NCI-H2081 (cell line): ENCODE measurements at regions not wholly inside any gene's neighbourhood (a gene's known extent, or its start where the extent isn't known, plus 50 kb on each side); places are given as distances from the start of the nearest gene placed in this dataset.

Experiments
- DNase-seq, 2 experiments: peaks; one replicate each; lab custom pipeline; 2025; lab: John Stamatoyannopoulos, UW

DNA sequence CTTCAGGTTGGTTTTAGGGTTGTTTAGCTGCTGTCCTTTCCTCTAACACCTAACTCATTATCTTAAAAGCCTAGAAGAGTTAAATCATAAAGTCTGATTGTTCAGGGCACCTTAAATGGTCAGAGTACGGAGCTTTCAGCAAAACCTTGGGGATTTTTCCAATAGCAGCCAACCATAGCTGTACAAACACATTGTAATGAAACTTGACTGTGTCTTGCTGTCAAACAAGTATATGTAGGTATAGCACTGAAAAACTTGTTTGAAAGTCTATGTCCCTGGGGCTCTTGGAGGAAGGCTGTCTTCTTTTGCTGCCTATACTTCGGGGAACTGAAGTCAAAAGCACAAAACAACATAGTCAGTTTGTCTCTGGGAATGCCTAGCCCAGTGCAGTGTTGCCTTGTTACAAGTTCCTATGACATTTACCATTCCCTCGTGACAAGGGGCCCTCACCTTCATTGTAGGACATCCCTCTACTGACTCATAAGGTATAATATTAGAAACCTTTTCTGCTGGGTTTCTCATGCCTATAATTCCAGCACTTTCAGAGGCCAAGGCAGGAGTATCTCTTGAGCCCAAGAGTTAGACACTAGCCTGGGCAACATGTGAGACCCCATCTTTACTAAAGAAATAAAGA lies 474.5 kb upstream of the NBEA start:
- DNase-seq: no peak

DNA sequence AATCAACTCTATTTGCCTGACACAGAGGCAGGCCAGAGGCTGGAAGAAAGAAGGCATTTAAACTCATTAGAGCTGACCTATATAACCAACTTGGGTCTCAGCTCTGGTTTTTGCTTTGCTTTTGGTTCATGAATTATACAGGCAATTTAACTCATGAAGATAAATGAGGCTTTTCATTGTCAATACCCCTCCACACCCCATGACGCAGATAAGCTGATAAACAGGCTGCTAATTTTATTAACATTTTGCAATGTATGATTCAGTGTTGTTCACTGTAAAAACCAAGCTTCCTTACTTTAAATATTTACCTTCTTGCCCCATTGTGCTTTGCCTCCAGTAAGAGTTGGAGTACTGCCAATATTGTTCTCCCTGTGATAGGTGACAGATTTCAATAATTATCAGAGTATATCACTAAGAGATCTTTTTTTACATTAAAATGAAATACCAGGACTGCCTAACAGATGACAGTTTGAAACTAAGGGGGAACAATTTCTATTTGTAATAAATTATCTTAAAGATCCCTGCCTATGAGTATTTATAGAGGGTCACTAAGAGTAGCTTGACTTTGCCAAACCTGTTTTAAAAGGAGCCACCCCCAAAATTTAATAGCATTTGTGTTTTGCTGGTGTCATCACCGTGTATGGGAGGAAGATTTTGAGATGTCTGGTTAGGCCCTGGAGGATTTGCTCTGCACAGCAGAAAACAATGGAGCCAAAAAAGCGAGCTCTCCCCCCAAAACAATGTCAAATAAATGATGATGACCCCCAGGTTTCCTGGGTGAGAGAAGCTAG lies 472.7 kb upstream of the NBEA start:
- peak; percentile 49 to 85 for DNase-seq

DNA sequence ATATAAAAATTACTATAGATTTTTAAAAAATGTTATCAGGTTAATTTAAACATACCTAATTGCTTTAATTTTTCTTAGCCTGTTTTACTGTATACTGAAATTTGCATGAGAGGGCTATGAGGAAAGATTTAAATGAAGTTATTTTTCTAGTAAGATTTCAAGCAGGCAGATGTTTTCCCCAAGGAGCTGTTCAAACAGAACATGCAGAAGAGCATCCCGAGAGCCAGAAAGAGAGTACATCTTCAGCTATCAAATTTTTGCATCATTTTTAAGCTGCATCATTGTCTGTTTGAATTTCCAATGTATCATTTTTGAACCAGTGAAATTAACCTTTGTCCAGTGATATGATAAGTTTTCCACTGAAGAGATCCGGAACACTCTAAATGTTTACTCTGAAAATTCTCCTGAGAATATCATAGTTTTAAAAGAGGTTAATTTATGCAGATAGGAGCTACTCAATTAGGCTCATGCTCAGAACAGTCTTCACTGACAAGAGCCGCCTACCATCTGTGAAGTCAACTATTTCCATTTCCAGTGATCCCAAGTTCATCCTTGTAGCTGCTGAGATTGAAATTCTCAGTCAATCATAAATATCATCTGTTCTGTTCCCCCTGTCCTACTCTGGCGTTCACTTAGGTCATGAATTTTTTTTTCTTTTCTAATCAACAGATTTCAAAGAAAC lies 467.7 kb upstream of the NBEA start:
- DNase-seq: no peak

DNA sequence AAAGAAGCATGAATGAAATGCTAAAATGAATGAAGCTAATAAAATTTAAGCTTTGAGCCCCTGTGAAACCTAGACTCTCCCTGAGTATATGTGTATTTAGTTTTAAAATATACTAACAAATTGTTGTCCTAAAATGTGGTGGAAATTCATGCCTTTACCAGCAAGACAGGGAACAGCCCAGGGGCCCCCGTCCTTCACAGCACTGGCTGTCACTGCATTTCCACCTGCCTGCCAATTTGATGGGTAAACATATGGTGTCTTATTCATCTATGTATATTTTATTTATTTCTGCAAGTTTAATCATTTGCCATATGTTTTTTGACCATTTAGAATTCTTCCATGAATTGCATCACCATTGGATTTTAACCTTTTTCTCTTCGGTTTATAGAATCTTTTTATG lies 463.7 kb upstream of the NBEA start:
- DNase-seq: no peak

DNA sequence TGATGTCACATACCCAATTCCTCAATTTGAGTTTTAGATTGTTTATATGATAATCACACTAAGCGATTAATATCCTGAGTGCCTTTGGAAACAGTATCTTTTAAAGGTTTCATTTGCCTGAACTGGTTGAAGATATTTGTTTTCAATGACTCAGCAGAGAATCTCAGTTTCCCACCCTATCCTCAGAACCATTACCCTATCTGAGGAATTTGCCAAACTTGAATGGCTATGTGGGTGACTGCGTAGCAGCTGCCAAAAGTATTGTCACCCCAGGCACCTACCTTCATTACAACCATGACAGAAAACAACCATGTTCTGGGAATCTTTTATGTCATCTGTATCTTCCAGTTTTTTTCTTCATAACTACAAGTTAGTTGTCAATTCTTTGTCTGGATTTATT lies 440.1 kb upstream of the NBEA start:
- no peak for DNase-seq

DNA sequence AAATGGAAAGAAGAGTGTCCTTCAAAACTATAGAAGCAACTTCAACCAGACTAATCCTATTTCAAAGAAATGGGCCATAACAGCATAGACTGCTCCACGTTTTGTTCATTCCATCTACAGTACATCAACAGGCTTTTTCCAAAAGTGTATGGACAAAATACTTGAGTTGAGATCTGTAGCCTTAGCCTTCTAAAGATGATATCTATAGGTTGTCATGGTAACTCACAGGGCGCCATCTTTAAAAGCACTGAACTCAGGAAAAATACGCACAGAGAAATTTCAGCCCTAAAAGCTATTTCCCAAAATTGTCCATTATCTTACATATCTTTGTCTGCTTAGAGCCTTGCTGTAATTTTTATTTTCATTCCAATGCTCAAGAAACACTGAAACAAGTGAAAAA lies 439.4 kb upstream of the NBEA start:
- DNase-seq: no peak

DNA sequence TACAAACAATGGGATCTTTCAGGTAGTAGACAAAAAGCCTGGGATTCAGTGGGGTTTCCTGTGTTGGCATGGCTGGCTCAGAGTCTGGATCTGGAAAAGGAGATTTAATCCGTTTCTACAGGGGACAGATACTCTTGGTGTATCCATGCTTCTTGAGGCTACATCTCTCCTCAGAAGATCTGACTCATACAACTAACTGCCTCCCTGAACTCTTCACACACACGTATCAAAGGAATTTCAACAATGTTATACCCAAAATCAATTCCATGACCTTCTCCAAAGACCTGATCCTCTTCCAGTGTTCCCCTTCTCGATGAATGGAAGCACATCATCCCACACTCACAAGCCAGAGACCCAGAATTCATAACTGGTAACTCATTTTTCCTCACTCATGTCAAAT lies 435.3 kb upstream of the NBEA start:
- DNase-seq: no peak

DNA sequence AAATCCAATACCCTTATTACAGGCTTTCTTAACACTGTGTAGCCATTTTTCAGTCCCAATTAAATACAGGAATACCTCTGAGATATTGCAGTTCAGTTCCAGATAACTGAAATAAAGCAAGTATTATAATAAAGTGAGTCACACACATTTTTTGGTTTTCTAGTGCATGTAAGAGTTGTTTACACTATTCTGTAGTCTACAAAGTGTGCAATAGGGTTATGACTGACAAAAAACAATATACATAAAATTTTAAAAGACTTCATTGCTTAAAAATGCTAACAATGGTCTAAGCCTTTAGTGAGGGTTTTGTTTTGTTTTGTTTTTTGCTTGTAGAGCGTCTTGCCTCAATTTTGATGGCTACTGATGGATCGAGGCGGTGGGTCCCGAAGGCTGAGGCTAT lies 434.4 kb upstream of the NBEA start:
- DNase-seq: no peak

DNA sequence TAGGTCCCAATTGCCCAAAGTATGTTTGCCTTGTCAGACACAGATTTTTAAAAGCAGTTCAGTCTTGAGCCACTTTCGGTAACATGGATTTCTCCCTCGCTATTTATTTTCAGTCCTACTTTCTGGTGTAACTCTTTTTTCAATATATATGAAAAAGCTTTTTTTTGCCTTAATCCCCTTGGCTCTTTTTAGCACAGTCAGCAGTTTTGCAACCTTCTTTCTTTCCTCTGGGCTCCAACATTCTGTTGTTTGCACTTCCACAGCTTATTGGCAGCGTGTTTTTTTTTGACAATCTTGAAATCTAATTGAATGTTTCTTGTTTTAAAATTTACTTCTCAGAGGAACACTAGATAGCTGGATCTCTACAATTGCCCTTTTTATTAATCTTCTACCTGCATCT lies 429.3 kb upstream of the NBEA start:
- no peak for DNase-seq

DNA sequence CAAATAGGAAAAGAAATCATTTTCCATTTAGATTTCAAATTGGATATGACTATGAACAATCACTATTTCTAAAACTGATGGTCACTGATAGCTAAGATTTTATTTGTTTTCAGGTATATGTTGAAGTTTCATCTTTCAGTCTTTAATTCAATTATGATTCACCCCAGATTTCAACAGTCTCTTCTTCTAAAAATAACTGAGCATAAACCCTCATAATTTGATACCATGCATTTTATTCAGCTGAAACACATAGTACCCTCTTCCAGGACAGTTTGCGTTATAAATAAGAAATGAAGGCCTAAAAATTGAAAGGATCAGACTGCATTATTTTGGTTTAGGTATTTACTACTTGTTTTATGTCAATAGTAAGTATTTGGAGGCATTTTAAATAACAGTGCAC lies 428.5 kb upstream of the NBEA start:
- DNase-seq: no peak

DNA sequence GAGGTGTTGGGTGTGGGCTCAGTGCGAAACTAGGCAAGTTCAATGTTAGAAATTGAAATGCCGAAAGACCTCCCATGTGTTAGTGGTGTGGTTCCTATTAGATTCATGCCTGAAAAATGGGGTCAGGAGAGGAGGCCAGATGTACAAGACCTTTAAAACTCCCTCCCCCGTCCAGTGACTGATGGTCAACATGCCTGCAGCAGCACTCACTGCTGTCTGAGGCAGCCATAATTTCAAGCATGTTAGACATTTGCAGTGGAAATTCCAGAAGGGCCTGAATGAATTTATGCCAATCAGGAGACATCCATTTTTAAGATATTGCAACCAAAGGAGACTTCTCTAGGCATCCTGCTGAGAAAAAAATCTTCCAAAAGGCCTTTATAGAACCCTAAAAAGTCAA lies 426.9 kb upstream of the NBEA start:
- no peak for DNase-seq

DNA sequence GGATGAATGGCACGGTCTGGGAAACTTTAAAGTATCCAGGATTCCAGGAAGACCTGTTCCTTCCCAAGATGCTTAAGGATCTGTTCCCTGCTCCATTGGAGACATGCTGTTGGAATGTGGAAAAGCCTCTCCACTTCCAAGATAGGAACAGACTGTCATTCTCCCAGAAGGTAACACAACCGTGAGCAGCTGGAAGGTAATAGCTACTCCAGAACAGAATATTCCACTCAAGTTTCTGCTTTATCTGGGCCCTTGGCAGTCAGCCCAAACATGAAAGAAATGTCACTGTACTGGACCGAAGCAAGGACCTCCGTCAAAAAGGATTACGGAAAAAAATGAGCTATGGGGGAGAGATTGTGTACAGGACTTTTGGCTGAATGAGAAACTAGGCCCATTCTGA lies 420.9 kb upstream of the NBEA start:
- DNase-seq: no peak

DNA sequence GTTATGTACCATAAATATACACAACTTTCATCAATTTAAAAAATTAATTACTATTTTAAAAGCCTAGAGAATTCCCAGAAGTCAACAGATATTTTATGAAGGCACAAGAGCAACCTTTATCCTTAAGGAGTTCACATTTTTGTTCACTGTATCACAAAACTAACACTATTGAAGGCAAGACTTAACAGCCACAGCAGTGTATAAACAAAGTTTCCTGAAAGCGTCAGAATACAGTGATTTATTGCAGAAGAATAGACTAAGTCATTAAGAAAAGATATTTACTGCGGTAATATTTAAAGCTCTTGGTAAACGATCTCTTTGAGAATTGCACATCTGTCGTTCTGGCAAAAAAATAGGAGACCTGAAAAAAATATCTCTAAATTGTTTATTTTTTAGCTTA lies 419.3 kb upstream of the NBEA start:
- DNase-seq: no peak

DNA sequence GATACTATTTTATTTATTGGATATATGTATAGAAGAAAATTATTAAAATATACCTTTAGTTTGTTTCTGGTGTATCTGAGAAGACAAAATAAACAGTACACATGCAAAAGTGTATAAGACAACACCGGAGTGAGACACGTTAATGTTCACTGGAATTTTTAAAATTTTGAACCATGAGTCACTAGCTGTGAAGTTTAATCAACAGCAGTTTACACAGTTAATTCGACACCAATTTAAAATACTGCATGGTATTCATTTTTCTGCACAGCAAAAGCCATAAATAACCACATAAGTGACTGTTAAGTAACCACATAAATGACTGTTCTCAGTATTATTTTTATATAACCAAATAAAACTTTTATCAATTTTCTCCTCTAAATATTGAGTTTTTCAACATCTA lies 418.7 kb upstream of the NBEA start:
- no peak for DNase-seq

DNA sequence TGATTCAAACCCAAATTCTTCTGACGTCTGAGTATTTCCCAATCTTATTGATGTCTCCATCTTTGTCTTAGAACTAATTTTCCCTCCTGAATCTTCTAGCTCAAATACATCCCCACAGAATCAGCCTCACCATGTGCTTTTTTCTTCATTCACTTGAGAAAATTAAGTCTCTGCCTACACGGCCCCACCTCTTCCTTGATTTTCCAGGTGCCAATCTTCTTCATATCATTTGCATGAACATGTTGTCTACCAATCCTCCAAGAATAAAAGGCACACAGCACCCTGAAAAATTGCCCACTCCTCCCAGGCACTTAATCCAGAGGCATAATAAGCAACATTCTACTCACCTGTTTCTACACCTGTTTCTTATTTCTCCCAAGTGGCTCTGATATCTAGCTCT lies 408.1 kb upstream of the NBEA start:
- DNase-seq: no peak

DNA sequence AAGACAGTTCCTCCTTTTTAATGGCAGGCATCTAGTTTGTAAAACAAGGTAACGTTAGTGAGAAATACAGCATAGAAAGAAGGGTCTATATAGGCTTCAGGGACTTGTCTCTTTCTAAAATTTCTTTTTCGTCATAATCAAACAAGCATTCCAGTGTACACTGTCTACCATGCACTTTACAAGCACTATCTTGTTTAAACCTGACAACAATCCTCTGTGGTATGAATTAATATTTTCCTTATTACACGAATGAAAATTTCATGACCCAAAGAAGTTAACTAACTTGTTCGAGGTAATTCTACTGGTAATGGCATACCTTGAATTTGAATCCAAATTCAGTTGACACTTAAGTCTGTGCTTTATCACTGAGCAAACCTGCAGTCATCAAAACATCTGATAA lies 399.7 kb upstream of the NBEA start:
- no peak for DNase-seq

DNA sequence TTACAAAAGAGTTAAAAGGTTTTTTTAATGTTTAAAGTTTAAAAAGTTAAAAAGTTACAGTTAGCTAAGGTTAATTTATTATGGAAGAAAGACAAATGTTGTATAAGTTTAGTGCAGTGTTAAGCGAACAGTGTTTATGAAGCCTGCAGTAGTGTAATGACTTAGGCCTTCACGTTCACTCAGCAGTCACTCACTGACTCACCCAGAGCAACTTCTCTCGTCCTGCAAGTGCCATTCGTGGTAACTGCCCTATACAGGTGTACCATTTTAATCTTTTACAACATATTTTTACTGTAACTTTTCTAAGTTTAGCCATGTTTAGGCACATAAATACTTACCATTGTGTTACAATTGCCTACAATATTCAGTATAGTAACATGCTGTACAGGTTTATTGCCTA lies 398.2 kb upstream of the NBEA start:
- DNase-seq: no peak

DNA sequence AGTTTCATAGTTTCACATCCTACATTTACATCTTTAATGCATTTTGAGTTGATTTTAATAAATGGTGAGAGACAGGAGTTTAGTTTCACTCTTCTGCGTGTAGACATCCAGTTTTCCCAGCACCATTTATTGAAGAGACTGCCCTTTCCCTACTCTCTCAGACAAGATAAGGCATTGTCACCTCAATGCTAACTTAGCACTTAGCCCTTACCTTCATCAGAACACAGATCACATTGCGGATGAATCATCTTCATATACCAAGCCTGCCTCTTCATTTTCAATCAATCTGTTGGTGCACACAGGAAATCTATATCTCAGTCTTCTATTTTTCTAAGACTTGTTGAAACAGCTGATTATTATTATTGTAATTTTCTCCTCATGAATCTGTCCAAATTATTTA lies 396.6 kb upstream of the NBEA start:
- DNase-seq: no peak

DNA sequence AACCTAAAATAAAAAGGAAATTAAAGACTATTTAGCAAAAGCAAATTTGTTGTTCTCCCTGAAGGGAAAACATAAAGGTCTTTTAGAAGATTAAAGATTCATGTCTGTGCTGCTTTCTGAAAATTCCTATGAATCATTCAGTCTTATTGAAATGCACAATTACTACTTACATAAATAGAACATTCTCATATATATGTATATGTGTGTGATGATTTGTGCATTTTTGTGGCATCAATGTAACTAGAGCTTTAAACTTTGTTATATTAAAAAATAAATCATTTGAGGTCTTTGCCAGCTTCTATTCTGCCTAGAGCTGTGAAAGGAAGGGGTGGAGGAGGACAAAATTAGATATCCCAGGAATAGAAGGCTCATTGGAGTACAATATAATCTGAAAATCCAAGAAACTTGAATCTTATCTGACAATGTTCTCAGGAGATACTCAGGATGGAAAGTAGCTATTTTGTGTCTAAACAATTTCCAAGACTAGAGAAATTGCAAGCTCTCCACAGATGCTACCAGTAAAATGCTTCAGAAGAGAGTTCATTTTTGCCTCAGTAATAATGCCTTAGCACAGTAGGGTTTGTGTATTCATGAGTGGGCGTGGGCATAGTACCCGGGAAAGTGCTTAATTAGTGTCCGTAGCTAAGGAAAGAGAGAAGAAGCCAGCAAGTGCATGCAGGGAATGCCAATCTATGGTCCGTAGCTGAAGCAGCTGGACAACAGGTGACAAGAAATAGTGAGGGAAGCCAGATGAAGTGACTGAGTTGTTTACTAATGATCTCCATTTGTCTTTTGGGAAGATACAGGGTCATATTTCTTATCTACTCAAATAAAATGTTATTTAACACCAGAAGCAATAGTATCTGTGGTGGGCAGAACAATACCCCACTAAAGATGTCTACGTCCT lies 395.5 kb upstream of the NBEA start:
- no peak for DNase-seq

DNA sequence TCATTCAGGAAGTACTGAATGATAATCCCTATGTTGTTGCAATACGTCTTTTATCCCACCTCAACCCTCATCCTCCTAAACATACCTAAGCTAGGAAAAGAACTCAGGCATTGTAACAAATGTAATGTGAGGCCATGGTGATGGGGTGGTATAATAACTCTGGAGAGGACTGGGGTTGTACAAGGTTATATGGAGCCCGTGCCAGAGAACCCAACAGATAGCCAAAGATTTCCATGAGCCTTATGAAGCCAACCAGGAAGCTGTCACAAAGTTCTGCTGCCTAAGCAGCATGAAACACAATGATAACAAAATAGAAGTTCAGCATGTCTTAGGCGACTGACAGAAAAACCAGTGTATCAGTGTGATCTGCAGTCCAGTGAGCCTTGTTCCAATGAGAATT lies 394.1 kb upstream of the NBEA start:
- no peak for DNase-seq

DNA sequence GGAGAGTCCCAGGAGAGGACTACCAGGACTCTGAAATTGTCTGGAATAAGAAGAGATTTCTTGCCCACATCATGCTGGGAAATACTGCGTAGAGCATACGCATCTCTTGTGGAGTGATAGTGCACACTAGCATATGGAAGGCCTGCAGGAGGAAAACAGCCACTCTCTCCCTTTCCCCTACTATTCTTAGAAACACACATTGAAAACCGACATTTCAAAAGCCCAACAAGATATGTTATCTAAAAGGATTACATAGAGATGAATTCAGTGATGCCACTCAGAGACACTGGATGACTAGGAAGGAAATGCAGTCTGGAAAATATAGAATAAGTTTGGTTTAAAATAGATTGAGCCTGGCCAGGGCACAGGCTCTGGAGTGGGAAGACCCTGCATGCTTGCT lies 388.7 kb upstream of the NBEA start:
- DNase-seq: no peak

DNA sequence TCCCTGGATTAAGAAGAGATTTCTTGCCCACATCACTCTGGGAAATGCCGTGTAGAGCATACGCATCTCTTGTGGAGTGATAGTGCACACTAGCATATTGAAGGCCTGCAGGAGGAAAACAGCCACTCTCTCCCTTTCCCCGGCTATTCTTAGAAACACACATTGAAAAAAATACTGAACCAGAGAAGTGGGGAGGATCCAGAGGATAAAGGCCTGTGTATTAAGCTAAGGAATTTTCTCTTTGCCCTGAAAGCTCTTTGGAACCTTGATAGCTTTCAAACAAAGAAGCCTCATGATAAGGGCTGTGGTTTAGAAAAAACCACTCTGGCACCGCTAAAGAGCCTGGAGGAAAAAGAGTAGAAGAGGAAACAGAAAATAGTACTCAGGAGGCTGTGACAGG lies 386.1 kb upstream of the NBEA start:
- DNase-seq: no peak
